ENCODE measurements at regions not wholly inside any gene's neighbourhood (a gene's known extent, or its start where the extent isn't known, plus 50 kb on each side); places are given as distances from the start of the nearest gene placed in this dataset.

DNA sequence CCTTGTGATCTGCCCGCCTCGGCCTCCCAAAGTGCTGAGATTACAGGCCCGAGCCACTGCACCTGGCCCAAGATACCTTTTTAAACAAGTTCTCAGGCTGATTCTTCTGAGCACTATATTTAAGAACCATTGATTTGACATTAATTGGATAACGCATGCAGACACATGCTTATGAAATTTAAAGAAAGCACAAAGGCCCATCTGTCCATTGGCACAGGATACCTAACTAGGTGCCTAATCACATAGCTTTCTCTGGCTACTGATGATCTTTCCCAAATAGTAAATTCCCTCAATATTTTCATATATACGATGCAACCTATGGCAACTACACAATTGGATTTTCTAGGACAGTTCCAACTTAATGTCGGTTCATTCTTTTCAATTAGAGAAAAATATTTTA, 62.5 kb upstream of the STAM2 start:
- Histone ChIP-seq H3K4me3 (ENCODE audit: low read length in 2 of 2) (no peak overlapping the region), H4K8ac (ENCODE audit: low read depth, low read length) (no peak overlapping the region), H3K79me1 (ENCODE audit: low read depth, low read length) (no peaks in the 10 kb centered on the region), H3K18ac (ENCODE audit: low read length) (no peak overlapping the region), H2BK5ac (ENCODE audit: low read length) (no peak overlapping the region), H3K14ac (ENCODE audit: low read length) (no peak overlapping the region), H3K23ac (ENCODE audit: low read depth, low read length, poor library complexity) (no peak overlapping the region), H3K9ac (ENCODE audit: low read depth, low read length, poor library complexity) (no peak overlapping the region), H2BK120ac (ENCODE audit: low read depth, low read length) (no peak overlapping the region), H2AFZ (ENCODE audit: low read length) (no peak overlapping the region), H2BK12ac (ENCODE audit: low read length) (no peak overlapping the region), H3K9me3 (replicated peaks in 1 of 2; ENCODE audit: control insufficient read depth in 2 of 2, insufficient read depth in 1 of 2, low read depth in 1 of 2, low read length in 2 of 2) (peaks cover 2 to 7% of the 10 kb centered on the region in 2 donors), H3K4ac (ENCODE audit: low read length) (no peak overlapping the region), H3K4me2 (ENCODE audit: insufficient read depth, low read length, poor library complexity, severe bottlenecking) (no peak overlapping the region), H3K4me1 (ENCODE audit: control insufficient read depth in 2 of 2, insufficient read depth in 1 of 2, low read depth in 1 of 2, low read length in 2 of 2) (peaks cover 2 to 5% of the 10 kb centered on the region in 2 donors), H3K36me3 (replicated peaks in 1 of 2; ENCODE audit: control insufficient read depth in 2 of 2, insufficient read depth in 2 of 2, low read length in 2 of 2) (no peaks in the 10 kb centered on the region), H3K27me3 (ENCODE audit: control insufficient read depth in 3 of 3, insufficient read depth in 3 of 3, low read depth in 1 of 3, low read length in 3 of 3) (peaks cover 0 to 16% (median 0%) of the 10 kb centered on the region in 3 experiments), H3K27ac (replicated peaks; ENCODE audit: low read length) (no peak overlapping the region), H2BK15ac (ENCODE audit: low read length) (no peak overlapping the region), H2AK5ac (ENCODE audit: low read depth, low read length) (no peak overlapping the region), H4K91ac (ENCODE audit: low read depth, low read length, poor library complexity) (no peak overlapping the region)
- DNase-seq (ENCODE audit: low spot score) = no peak
- no CpG with 5 or more reads among the region's 6 CpGs for WGBS, 2 donors (ENCODE audit: extremely low coverage in 2 of 2, insufficient read length in 2 of 2, insufficient replicate concordance in 1 of 2)

DNA sequence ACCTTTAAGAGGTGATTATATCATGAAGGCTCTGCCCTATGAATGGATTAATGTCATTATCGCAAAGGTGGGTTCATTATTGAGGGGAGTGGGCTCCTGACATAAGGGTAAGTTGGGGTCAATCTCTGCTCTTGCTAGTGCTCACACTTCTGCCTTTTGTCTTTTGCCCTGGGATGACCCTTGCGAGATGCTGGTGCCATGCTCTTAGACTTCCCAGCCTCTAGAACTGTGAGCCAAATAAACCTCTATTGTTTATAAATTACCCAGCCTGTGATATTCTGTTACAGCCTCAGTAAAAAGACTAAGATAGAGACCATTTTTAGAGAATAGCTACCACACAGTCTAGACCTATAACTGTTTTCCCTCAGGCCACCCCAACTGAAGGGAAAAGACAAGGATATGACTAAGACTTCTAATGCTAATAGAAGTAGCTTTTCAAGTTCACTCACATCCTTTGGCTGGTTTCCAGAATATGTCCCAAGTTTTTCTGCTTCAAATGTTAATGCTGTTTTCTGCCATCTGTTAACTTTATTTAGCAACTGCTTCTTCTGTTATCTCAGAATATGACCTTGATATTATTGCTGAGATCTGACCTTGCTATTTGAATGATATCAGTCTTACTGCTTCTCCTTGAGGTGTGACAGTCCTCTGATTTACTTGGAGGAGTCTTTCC, 65.1 kb upstream of the STAM2 start:
- H3K27ac ChIP-seq (replicated peaks; ENCODE audit: low read length) = no peak overlapping the region
- peaks cover 4 to 7% of the 10 kb centered on the region in 2 donors for H3K9me3 ChIP-seq (replicated peaks in 1 of 2; ENCODE audit: control insufficient read depth in 2 of 2, insufficient read depth in 1 of 2, low read depth in 1 of 2, low read length in 2 of 2)
- no CpG with 5 or more reads among the region's 2 CpGs for WGBS, 2 donors (ENCODE audit: extremely low coverage in 2 of 2, insufficient read length in 2 of 2, insufficient replicate concordance in 1 of 2)

DNA sequence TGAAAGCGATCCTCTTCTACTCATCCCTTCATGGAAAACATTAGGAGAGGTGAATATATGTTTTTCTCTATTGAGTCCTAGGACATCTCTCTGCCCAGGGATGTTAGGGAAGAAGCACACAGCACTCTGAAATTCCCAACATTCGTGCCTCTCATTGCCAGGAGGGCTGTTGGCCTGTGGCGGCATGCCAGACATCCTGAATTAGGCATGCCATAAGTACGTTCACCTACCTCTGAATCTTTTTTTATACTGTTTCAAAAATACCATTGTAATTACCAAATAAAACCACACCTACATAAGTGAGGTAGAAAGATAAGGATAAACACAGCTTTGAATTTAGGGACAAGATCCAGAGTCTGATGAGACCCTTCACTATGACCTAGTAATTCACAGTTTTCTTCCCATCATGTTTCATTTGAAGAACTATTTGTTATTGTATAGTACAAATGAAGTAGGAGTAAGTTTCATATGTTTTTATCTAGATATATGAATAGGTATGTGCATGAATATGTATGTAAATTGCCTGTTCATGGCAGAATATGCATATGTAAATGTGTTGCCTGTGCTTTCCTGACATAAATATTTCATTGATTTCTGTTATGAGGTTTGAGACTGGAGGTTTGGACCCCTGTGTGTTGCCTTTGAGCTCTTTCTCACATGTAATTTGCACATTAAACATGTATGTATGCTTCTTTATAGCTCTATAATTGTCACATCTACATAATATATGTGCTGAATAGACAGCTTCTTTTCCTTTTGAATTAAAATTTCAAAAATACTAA, 66.6 kb upstream of the STAM2 start:
- H2BK5ac ChIP-seq (ENCODE audit: low read length) = no peak overlapping the region
- no CpG with 5 or more reads among the region's 4 CpGs for WGBS, 2 donors (ENCODE audit: extremely low coverage in 2 of 2, insufficient read length in 2 of 2, insufficient replicate concordance in 1 of 2)
- peaks cover 4 to 7% of the 10 kb centered on the region in 2 donors for H3K9me3 ChIP-seq (replicated peaks in 1 of 2; ENCODE audit: control insufficient read depth in 2 of 2, insufficient read depth in 1 of 2, low read depth in 1 of 2, low read length in 2 of 2)
- no peaks in the 10 kb centered on the region for H3K79me1 ChIP-seq (ENCODE audit: low read depth, low read length)
- H3K9ac ChIP-seq (ENCODE audit: low read depth, low read length, poor library complexity) = no peak overlapping the region
- H4K8ac ChIP-seq (ENCODE audit: low read depth, low read length) = no peak overlapping the region
- H2AFZ ChIP-seq (ENCODE audit: low read length) = no peak overlapping the region
- no peak overlapping the region for H3K4ac ChIP-seq (ENCODE audit: low read length)
- no peak overlapping the region for H2BK120ac ChIP-seq (ENCODE audit: low read depth, low read length)
- H3K4me3 ChIP-seq (ENCODE audit: low read length in 2 of 2) = no peak overlapping the region
- H3K36me3 ChIP-seq (replicated peaks in 1 of 2; ENCODE audit: control insufficient read depth in 2 of 2, insufficient read depth in 2 of 2, low read length in 2 of 2) = no peaks in the 10 kb centered on the region
- H2BK12ac ChIP-seq (ENCODE audit: low read length) = no peak overlapping the region
- no peak overlapping the region for H4K91ac ChIP-seq (ENCODE audit: low read depth, low read length, poor library complexity)
- H3K18ac ChIP-seq (ENCODE audit: low read length) = no peak overlapping the region
- H3K4me1 ChIP-seq (ENCODE audit: control insufficient read depth in 2 of 2, insufficient read depth in 1 of 2, low read depth in 1 of 2, low read length in 2 of 2) = peaks cover 7 to 17% of the 10 kb centered on the region in 2 donors
- H3K14ac ChIP-seq (ENCODE audit: low read length) = no peak overlapping the region
- no peak for DNase-seq (ENCODE audit: low spot score)
- H3K27me3 ChIP-seq (ENCODE audit: control insufficient read depth in 3 of 3, insufficient read depth in 3 of 3, low read depth in 1 of 3, low read length in 3 of 3) = peaks cover 0 to 8% (median 0%) of the 10 kb centered on the region in 3 experiments
- H3K27ac ChIP-seq (replicated peaks; ENCODE audit: low read length) = no peak overlapping the region
- H2AK5ac ChIP-seq (ENCODE audit: low read depth, low read length) = no peak overlapping the region
- no peak overlapping the region for H3K4me2 ChIP-seq (ENCODE audit: insufficient read depth, low read length, poor library complexity, severe bottlenecking)
- H2BK15ac ChIP-seq (ENCODE audit: low read length) = no peak overlapping the region
- H3K23ac ChIP-seq (ENCODE audit: low read depth, low read length, poor library complexity) = no peak overlapping the region

More for the DNA sequence above, 65.1 kb upstream of the STAM2 start:
- Histone ChIP-seq H3K4ac (ENCODE audit: low read length) (no peak overlapping the region), H4K91ac (ENCODE audit: low read depth, low read length, poor library complexity) (no peak overlapping the region), H2BK5ac (ENCODE audit: low read length) (no peak overlapping the region), H3K36me3 (replicated peaks in 1 of 2; ENCODE audit: control insufficient read depth in 2 of 2, insufficient read depth in 2 of 2, low read length in 2 of 2) (no peaks in the 10 kb centered on the region), H2BK120ac (ENCODE audit: low read depth, low read length) (no peak overlapping the region), H3K18ac (ENCODE audit: low read length) (no peak overlapping the region), H2AK5ac (ENCODE audit: low read depth, low read length) (no peak overlapping the region), H2BK12ac (ENCODE audit: low read length) (no peak overlapping the region), H2AFZ (ENCODE audit: low read length) (no peak overlapping the region), H2BK15ac (ENCODE audit: low read length) (no peak overlapping the region), H3K4me2 (ENCODE audit: insufficient read depth, low read length, poor library complexity, severe bottlenecking) (no peak overlapping the region), H3K9ac (ENCODE audit: low read depth, low read length, poor library complexity) (no peak overlapping the region), H4K8ac (ENCODE audit: low read depth, low read length) (no peak overlapping the region), H3K4me3 (ENCODE audit: low read length in 2 of 2) (no peak overlapping the region), H3K79me1 (ENCODE audit: low read depth, low read length) (no peaks in the 10 kb centered on the region), H3K27me3 (ENCODE audit: control insufficient read depth in 3 of 3, insufficient read depth in 3 of 3, low read depth in 1 of 3, low read length in 3 of 3) (peaks cover 0 to 8% (median 0%) of the 10 kb centered on the region in 3 experiments), H3K23ac (ENCODE audit: low read depth, low read length, poor library complexity) (no peak overlapping the region), H3K14ac (ENCODE audit: low read length) (no peak overlapping the region), H3K4me1 (ENCODE audit: control insufficient read depth in 2 of 2, insufficient read depth in 1 of 2, low read depth in 1 of 2, low read length in 2 of 2) (peaks cover 7 to 17% of the 10 kb centered on the region in 2 donors)
- no peak for DNase-seq (ENCODE audit: low spot score)

DNA sequence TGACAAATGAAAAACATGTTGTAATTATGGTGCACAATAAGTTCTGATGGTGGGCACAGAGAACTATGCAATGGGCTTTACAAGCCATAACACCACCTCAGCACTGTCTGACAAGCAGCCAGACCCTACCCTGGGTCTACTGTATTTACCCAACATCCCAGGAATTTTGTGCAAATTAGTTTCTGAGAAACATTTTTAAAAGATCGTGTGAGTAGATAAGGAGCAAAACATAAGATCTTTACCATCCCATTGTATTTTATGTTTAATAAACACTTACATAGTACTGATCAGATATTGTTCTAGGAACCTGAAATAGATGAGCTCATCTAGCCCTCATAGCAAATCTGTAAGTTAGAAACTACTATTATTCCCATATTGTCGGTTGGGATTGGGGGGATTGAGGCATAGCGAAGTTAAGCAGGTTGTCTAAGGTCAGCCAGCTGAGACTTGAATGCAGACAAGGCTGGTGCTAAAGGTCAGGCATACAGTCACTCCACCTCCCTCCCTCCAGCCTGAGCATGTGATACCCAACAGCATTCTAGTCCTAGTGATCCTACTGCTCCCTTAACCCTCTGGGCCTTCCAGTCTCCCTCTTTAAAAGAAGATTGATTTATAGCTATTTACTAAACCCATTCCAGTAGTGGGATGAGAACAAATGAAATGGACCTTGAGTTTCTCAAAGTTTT, 67.4 kb upstream of the STAM2 start:
- peaks cover 0 to 8% (median 0%) of the 10 kb centered on the region in 3 experiments for H3K27me3 ChIP-seq (ENCODE audit: control insufficient read depth in 3 of 3, insufficient read depth in 3 of 3, low read depth in 1 of 3, low read length in 3 of 3)
- H3K4me1 ChIP-seq (ENCODE audit: control insufficient read depth in 2 of 2, insufficient read depth in 1 of 2, low read depth in 1 of 2, low read length in 2 of 2) = peaks cover 7 to 17% of the 10 kb centered on the region in 2 donors
- no peak overlapping the region for H3K14ac ChIP-seq (ENCODE audit: low read length)
- peaks cover 4 to 7% of the 10 kb centered on the region in 2 donors for H3K9me3 ChIP-seq (replicated peaks in 1 of 2; ENCODE audit: control insufficient read depth in 2 of 2, insufficient read depth in 1 of 2, low read depth in 1 of 2, low read length in 2 of 2)
- DNase-seq (ENCODE audit: low spot score) = no peak
- no peak overlapping the region for H3K4me3 ChIP-seq (ENCODE audit: low read length in 2 of 2)
- H3K18ac ChIP-seq (ENCODE audit: low read length) = peak overlapping the region; percentile 55
- H3K4me2 ChIP-seq (ENCODE audit: insufficient read depth, low read length, poor library complexity, severe bottlenecking) = no peak overlapping the region
- WGBS, 2 donors (ENCODE audit: extremely low coverage in 2 of 2, insufficient read length in 2 of 2, insufficient replicate concordance in 1 of 2) = no CpG with 5 or more reads among the region's 3 CpGs
- no peak overlapping the region for H2BK120ac ChIP-seq (ENCODE audit: low read depth, low read length)
- H3K36me3 ChIP-seq (replicated peaks in 1 of 2; ENCODE audit: control insufficient read depth in 2 of 2, insufficient read depth in 2 of 2, low read length in 2 of 2) = no peaks in the 10 kb centered on the region
- H2BK15ac ChIP-seq (ENCODE audit: low read length) = no peak overlapping the region
- no peak overlapping the region for H2AFZ ChIP-seq (ENCODE audit: low read length)
- H2BK12ac ChIP-seq (ENCODE audit: low read length) = no peak overlapping the region
- no peak overlapping the region for H3K9ac ChIP-seq (ENCODE audit: low read depth, low read length, poor library complexity)
- no peak overlapping the region for H2BK5ac ChIP-seq (ENCODE audit: low read length)
- no peak overlapping the region for H4K91ac ChIP-seq (ENCODE audit: low read depth, low read length, poor library complexity)
- H3K23ac ChIP-seq (ENCODE audit: low read depth, low read length, poor library complexity) = no peak overlapping the region
- H4K8ac ChIP-seq (ENCODE audit: low read depth, low read length) = no peak overlapping the region
- no peak overlapping the region for H3K4ac ChIP-seq (ENCODE audit: low read length)
- no peaks in the 10 kb centered on the region for H3K79me1 ChIP-seq (ENCODE audit: low read depth, low read length)
- H3K27ac ChIP-seq (replicated peaks; ENCODE audit: low read length) = peak overlapping the region; percentile 79
- H2AK5ac ChIP-seq (ENCODE audit: low read depth, low read length) = no peak overlapping the region
